GM04504 (cell line): ENCODE measurements at regions not wholly inside any gene's neighbourhood (a gene's known extent, or its start where the extent isn't known, plus 50 kb on each side); places are given as distances from the start of the nearest gene placed in this dataset.

ENCODE experiments used
- DNase-seq: peaks from one replicate; pipeline ENCODE4 v3.0.0-alpha.2; 2012; ENCODE audit warnings: low read depth

DNA sequence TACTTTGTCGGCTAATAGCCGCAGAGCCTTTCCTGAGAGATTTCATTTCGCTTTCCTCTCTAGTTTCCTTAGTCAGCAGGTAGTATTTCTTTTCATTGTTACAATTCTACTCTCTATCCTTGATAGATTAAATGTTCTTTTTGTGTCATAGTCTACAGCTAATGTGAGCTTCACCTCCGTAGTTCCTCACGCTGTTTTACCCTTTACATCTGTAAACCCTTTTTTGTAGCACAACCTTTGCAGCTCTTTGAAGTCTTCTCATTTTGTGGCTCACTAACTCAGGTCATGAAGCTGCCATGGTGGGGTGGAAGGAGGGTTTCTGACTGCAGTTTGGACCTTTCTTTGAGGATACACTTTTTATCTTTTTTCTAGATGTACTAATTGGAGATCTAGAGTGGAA, 1008.8 kb upstream of the PABPC4L start:
- DNase-seq: no peak

DNA sequence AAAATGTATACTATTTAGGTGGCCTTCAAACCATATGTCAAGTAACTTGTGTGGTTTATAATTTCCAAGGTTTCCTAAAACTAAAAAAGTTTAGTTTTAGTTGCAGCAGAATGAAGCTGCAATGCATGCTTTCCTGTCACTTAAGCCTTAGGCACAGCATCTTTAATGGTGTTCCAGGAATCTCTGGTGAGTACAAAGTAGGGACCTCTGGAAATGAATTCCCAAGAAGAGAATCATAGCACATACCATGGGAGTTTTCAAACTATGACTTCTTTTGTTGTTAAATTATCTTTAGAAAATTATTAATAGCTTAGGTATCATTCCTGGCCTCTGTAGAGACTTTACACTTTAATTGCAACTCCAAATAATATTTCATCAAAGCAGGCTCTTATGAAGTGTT, 1005.9 kb upstream of the PABPC4L start:
- DNase-seq: no peak

DNA sequence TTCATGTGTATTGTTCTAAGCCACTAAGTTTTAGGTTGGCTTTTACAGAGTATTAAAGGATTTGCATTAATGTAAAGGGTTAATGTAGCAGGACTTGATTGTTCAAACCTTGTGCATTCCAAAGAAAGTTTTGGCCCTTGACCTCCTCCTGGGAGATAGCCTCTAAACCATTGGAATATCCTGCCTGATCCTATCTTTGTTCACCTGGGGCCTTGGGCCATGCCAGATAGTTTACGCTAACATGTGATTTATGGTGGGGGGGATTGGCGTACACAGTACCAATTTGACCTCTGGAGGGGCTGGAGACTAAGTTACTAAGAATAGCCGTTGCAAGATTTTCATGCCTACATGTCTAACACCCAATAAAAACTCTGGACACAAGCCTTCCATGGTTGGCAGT, 1002.7 kb upstream of the PABPC4L start:
- DNase-seq: no peak

DNA sequence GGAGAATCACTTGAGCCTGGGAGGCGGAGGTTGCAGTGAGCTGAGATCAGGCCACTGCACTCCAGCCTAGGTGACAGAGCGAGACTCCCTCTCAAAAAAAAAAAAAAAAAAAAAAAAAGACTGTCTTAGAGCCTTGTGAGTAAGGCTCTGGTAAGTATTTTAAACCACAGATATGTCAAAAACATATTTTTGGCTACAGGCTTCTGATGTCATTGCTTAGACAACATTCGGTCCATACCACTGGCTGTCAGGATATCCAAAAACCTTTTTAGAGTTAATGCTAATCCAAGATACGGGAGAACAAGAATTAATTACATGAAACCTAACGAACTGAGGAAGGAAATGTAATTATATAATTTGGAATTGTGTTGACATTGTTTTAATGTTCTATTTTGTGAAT, 999.5 kb upstream of the PABPC4L start:
- no peak for DNase-seq

DNA sequence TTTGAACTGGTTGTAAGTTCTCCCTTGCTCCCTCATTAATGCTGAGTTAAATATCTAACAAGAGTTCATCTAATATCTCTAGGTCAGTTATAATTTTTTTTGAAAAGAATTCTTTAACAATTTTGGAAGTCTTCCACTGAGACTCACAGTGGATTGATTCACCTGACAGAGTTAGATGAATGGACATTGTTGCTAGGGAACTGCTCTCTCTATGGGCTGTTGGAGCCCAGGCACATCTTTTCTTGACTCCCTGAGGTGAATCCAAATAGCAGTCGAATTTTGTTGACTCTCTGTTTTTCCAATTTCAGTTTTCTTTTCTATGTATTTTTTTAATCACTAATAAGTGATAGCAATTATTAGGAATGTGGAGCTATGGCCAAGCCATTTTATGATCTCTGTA, 996.1 kb upstream of the PABPC4L start:
- DNase-seq: no peak

DNA sequence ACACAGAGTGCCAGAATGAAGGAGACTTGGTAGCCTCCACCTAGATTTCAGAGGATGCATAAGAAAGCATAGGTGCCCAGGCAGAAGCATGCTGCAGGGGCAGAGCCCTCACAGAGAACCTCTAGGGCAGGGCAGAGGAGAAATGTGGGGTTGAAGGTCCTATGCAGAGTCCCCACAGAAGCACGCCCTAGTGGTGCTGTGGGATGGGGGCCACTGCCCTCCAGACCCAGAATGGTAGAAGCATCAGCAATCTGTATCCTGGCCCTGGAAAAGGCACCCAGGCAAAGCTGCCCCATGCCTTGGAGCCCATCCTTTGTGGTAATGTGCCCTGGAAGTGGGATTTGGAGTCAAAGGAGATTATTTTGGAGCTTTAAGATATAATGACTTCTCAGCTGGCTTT, 992.9 kb upstream of the PABPC4L start:
- DNase-seq: no peak

DNA sequence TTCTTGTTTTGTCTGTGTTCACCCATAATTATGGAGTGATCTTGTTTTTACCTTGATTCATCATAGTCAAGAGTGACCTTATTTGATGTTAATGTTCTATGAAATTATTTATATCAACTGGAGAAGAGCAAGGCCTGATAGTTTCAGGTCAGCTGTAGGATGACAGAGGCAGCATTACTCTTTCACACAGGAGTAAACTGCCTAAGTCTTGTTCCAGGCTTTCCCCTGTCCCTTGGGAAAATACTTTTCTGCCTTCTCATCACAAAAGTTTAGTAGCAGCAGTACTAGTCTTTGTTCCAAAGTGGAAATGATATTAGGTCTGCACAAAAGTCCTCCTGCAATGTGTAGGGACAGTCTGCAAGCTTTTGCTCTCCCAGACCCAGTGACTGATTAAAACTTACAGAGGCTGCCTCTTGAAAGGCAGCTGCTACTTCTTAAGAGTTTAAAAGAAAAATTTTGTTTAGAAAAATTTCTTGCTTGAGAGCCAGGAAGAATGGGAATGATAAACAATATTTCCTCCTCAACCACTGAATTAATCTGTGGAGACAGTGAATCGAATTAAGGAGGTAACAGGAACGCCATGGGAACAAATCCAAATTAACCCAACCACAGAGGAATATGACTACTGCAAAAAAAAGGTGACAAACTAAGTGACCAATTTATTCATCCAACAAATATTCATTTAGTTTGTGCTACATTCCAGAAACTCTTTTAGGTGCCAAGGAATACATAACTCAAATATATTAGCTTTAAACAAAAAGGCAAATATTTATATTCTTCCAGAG, 991.4 kb upstream of the PABPC4L start:
- no peak for DNase-seq

DNA sequence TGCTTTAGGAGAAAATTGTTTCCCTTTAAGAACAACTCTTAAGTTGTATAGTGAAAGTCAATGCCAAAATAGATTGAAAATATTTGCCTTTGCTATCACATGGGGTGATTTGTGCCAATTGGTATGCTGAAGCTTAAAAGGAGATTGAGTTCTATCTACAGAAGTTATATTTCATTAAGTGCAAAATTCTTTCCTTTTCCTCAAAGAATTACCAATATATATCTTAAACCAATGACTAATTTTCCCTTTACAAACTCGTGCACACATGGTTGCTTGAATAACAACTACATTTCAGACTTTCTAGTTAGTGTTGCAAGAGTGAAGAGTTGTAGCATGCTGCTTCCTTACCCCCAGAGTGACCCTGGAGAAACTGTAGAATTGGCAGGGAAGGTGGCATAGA, 990.0 kb upstream of the PABPC4L start:
- no peak for DNase-seq

DNA sequence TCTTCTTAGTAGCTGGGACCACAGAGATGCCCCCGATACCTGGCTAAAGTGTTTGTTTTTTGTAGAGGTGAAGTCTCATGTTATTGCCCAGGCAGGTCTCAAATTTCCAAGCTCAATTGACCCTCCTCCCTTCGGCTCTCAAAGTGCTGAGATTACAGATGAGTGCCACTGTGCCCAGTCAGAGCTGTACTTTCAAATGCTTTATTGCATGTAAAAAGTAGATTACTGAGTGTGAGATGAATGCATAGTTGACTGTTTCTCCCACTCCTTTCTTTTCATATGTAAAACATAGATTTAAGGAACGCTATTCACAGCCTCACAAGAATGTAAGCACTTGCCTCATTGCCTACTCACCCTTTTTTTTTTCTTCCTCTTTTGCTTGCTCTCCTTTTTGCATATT, 984.4 kb upstream of the PABPC4L start:
- no peak for DNase-seq

DNA sequence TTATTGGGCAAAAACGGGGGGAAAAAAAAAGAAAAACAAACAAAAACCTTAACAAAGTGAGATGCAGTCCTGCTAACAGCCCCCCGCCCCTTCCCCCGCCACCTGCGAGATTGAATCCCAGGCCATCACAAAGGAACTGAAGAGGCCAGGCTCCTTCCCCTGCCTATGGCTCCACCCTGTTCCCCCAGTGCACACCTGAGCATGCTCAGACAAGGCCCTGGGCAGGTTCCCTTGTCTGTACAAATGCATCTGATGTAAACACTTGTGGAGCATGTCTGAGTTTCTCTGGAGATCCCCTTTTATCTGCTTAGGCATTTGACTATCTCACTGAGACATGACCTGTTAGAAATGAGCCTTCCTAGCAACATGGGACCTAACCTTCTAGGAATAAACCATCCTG, 983.7 kb upstream of the PABPC4L start:
- no peak for DNase-seq

DNA sequence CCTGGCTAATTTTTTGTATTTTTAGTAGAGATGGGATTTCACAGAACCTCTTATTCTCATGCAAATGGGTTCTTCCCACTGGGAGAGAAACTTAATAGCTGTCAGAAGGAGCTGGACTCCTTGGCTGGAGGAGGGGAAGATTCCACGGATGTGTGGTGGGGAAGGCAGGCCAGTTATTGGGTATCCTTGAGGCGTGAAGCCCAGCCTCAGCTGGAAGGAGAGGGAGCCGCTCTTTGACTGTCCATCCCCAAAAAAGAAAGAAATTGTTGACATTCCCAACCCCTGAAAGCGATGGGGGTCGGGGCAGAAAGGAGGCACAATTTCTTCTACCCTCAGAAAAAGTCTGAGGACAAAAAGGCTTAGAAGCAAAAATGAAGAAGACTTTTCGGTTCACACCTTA, 983.1 kb upstream of the PABPC4L start:
- no peak for DNase-seq

DNA sequence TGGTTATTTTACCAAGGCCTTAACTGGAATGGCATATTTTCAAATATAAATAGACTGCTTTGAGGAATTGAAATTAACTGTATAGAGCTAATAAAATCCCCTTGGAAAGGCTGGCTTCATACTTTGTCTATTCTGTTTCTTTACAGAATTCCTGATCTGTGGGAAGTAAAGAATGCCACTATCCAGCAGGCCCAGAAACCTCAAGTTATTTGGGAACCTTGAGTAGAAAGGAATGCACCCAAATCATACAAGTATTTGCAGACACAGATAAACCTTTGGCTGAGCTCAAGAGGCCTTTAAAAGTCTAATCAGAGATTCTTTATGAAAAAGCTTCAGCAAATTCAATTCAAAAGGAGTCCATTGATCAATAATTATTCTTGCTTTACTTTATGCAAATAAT, 975.7 kb upstream of the PABPC4L start:
- DNase-seq: no peak

DNA sequence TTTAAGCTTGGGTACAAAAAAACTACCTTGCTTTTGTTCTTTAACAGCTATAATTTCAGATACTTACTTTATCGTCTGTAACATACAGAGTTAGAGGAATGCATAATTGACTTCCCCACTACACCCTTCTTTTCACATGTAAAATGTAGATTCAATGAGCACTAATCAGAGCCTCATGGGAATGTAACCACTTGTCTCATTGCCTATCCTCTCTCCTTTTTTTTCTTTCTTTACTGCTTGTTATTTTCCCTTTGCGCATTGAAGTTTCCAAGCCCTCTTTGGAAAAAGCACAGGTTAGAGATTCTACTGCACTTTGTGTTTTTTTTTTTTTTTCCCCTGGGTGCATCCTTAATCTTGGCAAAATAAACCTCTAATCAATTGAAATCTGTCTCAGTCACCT, 965.1 kb upstream of the PABPC4L start:
- DNase-seq: no peak

DNA sequence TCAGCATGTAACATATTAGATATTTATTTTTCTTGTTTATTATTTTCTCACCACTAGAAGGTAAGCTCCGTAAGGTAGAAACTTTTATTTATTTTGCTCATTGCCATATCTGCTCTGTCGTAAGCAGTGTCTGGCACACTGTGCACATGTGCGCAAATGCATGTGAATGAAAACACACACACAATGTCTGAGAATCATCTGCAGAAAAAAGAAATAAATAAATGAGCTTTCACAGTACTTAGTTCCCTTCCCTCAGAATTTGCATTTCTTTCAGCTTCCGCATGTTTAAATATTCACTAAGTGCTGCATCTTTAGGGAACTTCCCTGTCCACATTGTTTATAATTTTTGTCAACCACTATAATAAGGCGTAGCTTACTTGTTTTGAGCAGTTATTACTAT, 963.0 kb upstream of the PABPC4L start:
- no peak for DNase-seq

DNA sequence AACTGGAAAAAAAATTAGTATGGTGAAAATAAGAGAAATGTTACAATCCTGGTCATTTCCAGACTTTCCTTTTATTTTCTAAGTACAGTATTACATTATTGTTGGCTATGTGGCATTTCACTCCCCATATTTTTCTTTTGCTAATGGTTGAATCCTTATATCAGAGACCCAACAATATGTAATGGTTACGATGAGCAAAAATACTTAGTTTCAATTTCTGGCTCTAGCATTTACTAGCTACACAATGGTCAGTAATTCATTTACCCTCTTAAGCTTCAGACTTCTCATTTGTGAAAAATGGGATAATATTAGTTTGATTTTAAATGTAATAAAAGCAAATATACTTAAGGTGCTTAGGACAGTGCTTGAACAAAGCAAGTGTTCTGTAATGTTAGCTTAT, 942.9 kb upstream of the PABPC4L start:
- no peak for DNase-seq

DNA sequence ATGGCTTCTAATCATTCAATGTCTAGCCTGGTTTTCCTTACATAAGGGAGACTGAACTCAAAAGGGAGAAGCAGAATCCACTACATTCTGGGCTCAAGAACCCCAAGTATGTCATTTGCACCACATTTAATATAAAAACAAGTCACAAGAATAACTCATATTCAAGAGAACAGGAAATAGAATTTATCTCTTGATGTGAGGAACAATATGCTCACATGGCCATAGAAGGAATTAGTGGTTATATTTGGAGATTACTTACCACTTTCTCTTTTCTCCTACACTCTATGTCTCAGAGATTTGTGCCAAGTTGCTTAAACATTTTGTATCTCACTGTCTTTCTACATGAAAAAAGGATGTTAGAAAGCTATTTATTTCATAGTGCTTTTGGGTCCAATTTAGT, 922.6 kb upstream of the PABPC4L start:
- DNase-seq: no peak

DNA sequence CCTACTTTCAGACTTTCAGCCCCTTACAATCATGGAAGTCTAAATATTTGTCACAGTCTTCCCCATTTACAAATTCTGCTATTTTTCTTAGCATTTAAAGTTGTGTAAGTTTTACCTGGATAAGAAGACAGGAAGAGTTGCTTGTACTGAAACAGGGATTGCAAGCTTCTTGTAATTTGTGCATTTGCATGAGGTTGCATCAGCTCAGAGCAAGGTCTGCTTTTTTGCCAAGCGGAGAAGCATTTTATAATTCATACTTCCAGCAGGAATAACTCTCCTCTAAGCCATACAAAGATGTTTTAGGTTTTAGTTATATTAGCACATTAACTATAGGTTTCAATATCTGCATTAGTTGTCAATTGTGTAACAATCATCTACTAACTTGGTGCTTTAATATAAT, 922.0 kb upstream of the PABPC4L start:
- DNase-seq: no peak

DNA sequence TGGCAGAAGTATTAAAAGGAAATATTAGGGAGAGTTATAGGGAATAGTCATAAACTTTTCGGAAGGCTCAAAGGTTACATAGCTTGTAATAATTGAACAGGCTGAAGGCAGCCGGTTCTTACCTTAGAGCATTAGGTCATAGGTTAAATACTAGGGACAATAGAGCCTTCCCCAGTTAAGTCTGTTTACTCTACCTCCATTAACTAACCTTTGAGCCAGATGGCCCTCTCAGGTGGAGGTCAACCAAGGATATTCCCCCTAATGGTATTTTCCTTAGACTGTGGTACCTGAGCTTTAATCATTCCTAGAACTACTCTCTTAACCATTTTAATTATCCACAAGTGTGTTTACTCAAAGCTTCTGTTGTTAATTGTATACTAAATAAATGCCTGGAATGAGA, 920.9 kb upstream of the PABPC4L start:
- no peak for DNase-seq

DNA sequence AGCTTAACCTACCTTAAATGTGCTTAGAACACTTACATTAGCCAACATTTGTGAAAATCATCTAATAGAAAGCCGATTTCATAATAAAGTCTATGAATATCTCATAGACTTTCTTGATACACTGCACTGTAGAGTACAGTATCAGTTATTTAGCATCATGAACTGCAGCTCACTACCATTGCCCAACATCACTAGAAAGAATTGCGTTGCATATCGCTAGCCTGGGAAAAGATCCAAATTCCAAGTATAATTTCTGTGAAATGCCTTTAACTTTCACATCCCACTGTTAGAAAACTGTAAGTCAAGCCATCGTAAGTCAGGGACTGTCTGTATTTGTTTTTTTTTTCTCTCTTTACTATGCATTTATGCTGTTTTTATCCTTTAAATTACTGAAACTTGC, 918.6 kb upstream of the PABPC4L start:
- no peak for DNase-seq

DNA sequence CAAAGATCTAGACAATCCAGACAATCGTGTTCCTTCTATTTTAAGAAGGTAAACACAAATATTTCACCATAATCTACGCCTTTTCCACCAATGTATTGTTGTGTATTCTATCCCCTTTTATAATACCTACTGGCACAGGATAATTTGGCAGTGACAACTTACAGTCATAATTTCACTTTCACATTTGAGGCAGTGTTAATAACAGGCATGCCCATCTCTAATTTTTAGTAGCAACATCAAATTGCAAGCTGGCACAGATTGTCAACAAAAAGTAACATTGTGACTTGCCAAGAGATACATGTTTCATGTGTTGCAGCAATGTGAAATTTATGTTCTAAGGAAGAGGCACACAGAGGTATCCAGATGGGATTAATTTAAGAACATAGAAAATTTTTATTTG, 912.5 kb upstream of the PABPC4L start:
- no peak for DNase-seq

DNA sequence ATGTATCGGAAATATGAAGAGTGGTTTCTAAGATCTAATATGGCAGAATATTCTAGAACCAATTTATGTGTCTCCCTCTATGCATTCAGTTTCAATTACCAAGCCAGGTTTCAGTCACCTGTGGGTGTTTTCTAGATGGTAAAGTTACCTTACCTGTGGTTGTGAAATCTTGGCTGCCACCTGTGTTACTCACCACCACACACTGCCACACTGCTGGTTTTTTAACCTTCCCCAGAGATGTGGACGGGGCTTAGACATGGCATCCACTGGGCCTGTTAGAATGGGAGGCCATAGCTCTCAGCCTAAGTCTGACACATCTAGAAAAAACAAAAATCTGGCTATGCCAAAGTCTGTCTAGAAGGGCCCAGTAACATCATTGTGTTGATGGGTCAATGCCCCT, 896.5 kb upstream of the PABPC4L start:
- no peak for DNase-seq

DNA sequence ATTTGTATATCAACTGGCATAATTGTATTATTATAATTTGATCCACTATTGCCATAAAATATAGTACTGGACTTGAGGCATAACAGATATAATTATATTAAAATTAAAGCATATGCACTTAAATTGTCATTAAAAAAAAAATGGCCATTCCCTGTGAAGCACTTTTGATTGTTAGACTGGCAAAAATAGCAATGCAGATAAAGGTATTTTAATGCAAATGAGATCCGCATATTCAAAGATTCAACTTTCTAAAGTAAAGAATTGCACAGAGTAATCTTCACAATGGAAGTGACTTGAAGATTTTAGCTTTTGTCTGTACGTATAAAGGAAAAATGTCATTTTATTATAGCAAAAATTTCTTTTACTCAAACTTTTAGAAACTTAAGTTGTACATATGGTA, 871.8 kb upstream of the PABPC4L start:
- DNase-seq: no peak

DNA sequence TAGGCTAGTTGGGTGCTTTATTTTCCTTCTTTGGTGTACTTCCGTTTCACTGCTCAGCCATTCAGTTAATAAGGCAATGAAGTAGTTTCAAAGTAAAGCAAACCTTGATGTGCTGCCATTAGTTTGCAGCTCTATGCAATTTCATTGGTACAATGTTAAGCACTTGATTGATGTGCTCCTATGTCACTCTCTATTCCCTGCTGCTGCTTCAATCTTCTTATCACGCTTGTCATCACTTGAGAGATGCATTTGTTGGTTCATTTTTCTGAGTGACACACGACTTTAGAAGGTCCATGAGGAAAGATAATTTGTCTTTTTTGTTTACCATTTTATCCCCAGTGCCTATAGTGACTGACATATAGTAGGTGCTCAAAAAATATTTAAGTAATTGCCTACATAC, 871.0 kb upstream of the PABPC4L start:
- DNase-seq: no peak

DNA sequence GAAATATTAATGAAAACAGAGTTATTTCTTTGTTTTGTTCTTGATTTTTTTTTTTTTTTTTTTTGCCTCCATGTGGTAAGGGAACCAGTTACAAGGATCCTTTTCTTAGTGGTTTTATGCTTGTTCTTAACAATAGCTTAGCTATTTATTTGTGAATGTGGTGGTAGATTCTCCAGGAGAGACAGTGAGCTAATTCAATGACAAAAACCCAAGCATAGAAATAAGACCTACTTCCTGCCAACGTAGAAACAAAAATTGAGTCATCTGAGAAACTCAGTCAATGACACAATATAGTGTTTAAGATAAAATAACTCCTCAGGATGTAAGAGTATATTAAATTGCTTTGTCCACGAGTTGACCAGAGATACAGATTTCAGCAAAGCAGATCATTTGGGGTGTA, 863.8 kb upstream of the PABPC4L start:
- no peak for DNase-seq
